RPMI8226 (cell line): ENCODE measurements at regions not wholly inside any gene's neighbourhood (a gene's known extent, or its start where the extent isn't known, plus 50 kb on each side); places are given as distances from the start of the nearest gene placed in this dataset.
"Not testable (repeated sequence)": the region's sequence is repeated elsewhere in the genome, so short reads cannot be mapped to it uniquely, and the experiment has no call there.

ENCODE experiments used
- DNase-seq: peaks from one replicate; pipeline ENCODE4 v3.0.0-alpha.2; 2015

- DNase-seq: no peak
Measured at GRCh38 chr9:108803428-108804065, 52.2 kb downstream of the ACTL7B start.

- DNase-seq: no peak
Measured at GRCh38 chr9:108802967-108803366, 52.8 kb downstream of the ACTL7B start.

GRCh38 chr9:108801949-108802348, 53.8 kb downstream of the ACTL7B start:
- no peak for DNase-seq

GRCh38 chr9:108800632-108801099, 55.1 kb downstream of the ACTL7B start:
- DNase-seq: no peak

GRCh38 chr9:108793573-108793972, 62.2 kb downstream of the ACTL7B start:
- no peak for DNase-seq

GRCh38 chr9:108789742-108790141, 66.0 kb downstream of the ACTL7B start:
- DNase-seq: no peak

- DNase-seq: no peak
Measured at GRCh38 chr9:108787690-108788048, 68.1 kb downstream of the ACTL7B start.

GRCh38 chr9:108786901-108787689, 68.7 kb downstream of the ACTL7B start:
- no peak for DNase-seq

- no peak for DNase-seq
Measured at GRCh38 chr9:108786322-108786721, 69.5 kb downstream of the ACTL7B start.

- no peak for DNase-seq
Measured at GRCh38 chr9:108784998-108785397, 70.8 kb downstream of the ACTL7B start.

- no peak for DNase-seq
Measured at GRCh38 chr9:108783731-108784495, 71.9 kb downstream of the ACTL7B start.

GRCh38 chr9:108783326-108783725, 72.5 kb downstream of the ACTL7B start:
- no peak for DNase-seq

GRCh38 chr9:108780942-108781734, 74.6 kb downstream of the ACTL7B start:
- DNase-seq: no peak

- DNase-seq: no peak
Measured at GRCh38 chr9:108779551-108780325, 76.0 kb downstream of the ACTL7B start.

- no peak for DNase-seq
Measured at GRCh38 chr9:108776920-108777639, 78.7 kb downstream of the ACTL7B start.

- DNase-seq: no peak
Measured at GRCh38 chr9:108775901-108776306, 79.9 kb downstream of the ACTL7B start.

- DNase-seq: not testable (repeated sequence)
Measured at GRCh38 chr9:108774088-108774487, 81.7 kb downstream of the ACTL7B start.

GRCh38 chr9:108772301-108772894, 83.4 kb downstream of the ACTL7B start:
- no peak for DNase-seq

- DNase-seq: no peak
Measured at GRCh38 chr9:108768744-108769143, 87.0 kb downstream of the ACTL7B start.

GRCh38 chr9:108766626-108767161, 89.1 kb downstream of the ACTL7B start:
- no peak for DNase-seq

- no peak for DNase-seq
Measured at GRCh38 chr9:108765265-108765664, 90.5 kb downstream of the ACTL7B start.
